Mucosa of rectum (tissue), 2 donors: ENCODE measurements at regions not wholly inside any gene's neighbourhood (a gene's known extent, or its start where the extent isn't known, plus 50 kb on each side); places are given as distances from the start of the nearest gene placed in this dataset.

ENCODE experiments used
- H3K27ac ChIP-seq, 2 donors: one replicate each; pipeline ENCODE4 v1.7.0; 2013; ENCODE audit warnings: inconsistent platforms in 2 of 2, low read depth in 2 of 2, low read length in 2 of 2
- H3K27me3 ChIP-seq, 2 donors: one replicate each; pipeline ENCODE4 v1.7.0; 2013; ENCODE audit warnings: low read length in 2 of 2; ENCODE audit not compliant: control insufficient read depth in 2 of 2, insufficient read depth in 2 of 2
- H3K36me3 ChIP-seq, 2 donors: one replicate each; pipeline ENCODE4 v1.7.0; 2013; ENCODE audit warnings: low read length in 2 of 2; ENCODE audit not compliant: control insufficient read depth in 2 of 2, insufficient read depth in 2 of 2
- H3K4me1 ChIP-seq, 2 donors: one replicate each; pipeline ENCODE4 v1.7.0; 2013; ENCODE audit warnings: low read length in 2 of 2, mild to moderate bottlenecking in 1 of 2; ENCODE audit not compliant: control insufficient read depth in 2 of 2, insufficient read depth in 2 of 2
- H3K4me3 ChIP-seq, 2 donors: one replicate each; pipeline ENCODE4 v1.7.0; 2013; ENCODE audit warnings: low read length in 2 of 2
- H3K9ac ChIP-seq, 2 donors: one replicate each; pipeline ENCODE4 v1.7.0; 2013; ENCODE audit warnings: low read length in 2 of 2, low read depth in 1 of 2, mild to moderate bottlenecking in 1 of 2
- H3K9me3 ChIP-seq, 2 donors: one replicate each; pipeline ENCODE4 v1.7.0; 2013; ENCODE audit warnings: low read length in 2 of 2; ENCODE audit not compliant: control insufficient read depth in 2 of 2
- donor health status: healthy.
- donor health status: Normal muscosa, but diverticular disease.

- Histone ChIP-seq H3K36me3 (no peaks in the 10 kb centered on the region), H3K4me3 (no peak overlapping the region), H3K9ac (no peak overlapping the region), H3K27ac (no peak overlapping the region), H3K4me1 (no peaks in the 10 kb centered on the region), H3K9me3 (no peaks in the 10 kb centered on the region), H3K27me3 (no peaks in the 10 kb centered on the region)
These were observed 363.6 kb downstream of the FBXO8 start for GRCh38 chr4:173919861-173920260.

- H3K4me1 ChIP-seq = no peaks in the 10 kb centered on the region
- H3K4me3 ChIP-seq = no peak overlapping the region
- H3K27me3 ChIP-seq = no peaks in the 10 kb centered on the region
- H3K36me3 ChIP-seq = no peaks in the 10 kb centered on the region
- no peak overlapping the region for H3K9ac ChIP-seq
- no peaks in the 10 kb centered on the region for H3K9me3 ChIP-seq
- H3K27ac ChIP-seq = no peak overlapping the region
These were observed 364.3 kb downstream of the FBXO8 start for GRCh38 chr4:173919196-173919595.

GRCh38 chr4:173917255-173917960 lies 366.1 kb downstream of the FBXO8 start:
- Histone ChIP-seq H3K27ac (peak overlapping the region in 1 of 2 donors; percentile 54), H3K4me3 (no peak overlapping the region), H3K4me1 (no peaks in the 10 kb centered on the region)

GRCh38 chr4:173913496-173913895 lies 370.0 kb downstream of the FBXO8 start:
- H3K4me1 ChIP-seq = no peaks in the 10 kb centered on the region

More at GRCh38 chr4:173917255-173917960, 366.1 kb downstream of the FBXO8 start:
- H3K36me3 ChIP-seq = no peaks in the 10 kb centered on the region
- H3K9ac ChIP-seq = no peak overlapping the region
- no peaks in the 10 kb centered on the region for H3K9me3 ChIP-seq
- no peaks in the 10 kb centered on the region for H3K27me3 ChIP-seq

GRCh38 chr4:173912384-173912783 lies 371.1 kb downstream of the FBXO8 start:
- no peak overlapping the region for H3K27ac ChIP-seq
- no peaks in the 10 kb centered on the region for H3K27me3 ChIP-seq
- H3K4me3 ChIP-seq = no peak overlapping the region
- no peaks in the 10 kb centered on the region for H3K36me3 ChIP-seq
- no peaks in the 10 kb centered on the region for H3K9me3 ChIP-seq
- H3K9ac ChIP-seq = no peak overlapping the region
- H3K4me1 ChIP-seq = no peaks in the 10 kb centered on the region

More at GRCh38 chr4:173913496-173913895, 370.0 kb downstream of the FBXO8 start:
- Histone ChIP-seq H3K27ac (no peak overlapping the region), H3K9ac (no peak overlapping the region), H3K4me3 (no peak overlapping the region), H3K27me3 (no peaks in the 10 kb centered on the region), H3K36me3 (no peaks in the 10 kb centered on the region), H3K9me3 (no peaks in the 10 kb centered on the region)

- no peak overlapping the region for H3K9ac ChIP-seq
- H3K36me3 ChIP-seq = no peaks in the 10 kb centered on the region
- H3K4me3 ChIP-seq = no peak overlapping the region
- no peaks in the 10 kb centered on the region for H3K4me1 ChIP-seq
- H3K27ac ChIP-seq = no peak overlapping the region
- no peaks in the 10 kb centered on the region for H3K27me3 ChIP-seq
- no peaks in the 10 kb centered on the region for H3K9me3 ChIP-seq
These were observed 372.6 kb downstream of the FBXO8 start for GRCh38 chr4:173910891-173911290.

- no peaks in the 10 kb centered on the region for H3K4me1 ChIP-seq
- H3K27ac ChIP-seq = no peak overlapping the region
These were observed 374.2 kb downstream of the FBXO8 start for GRCh38 chr4:173909294-173909693.

GRCh38 chr4:173899813-173900212 lies 369.8 kb upstream of the HAND2 start:
- Histone ChIP-seq H3K27ac (no peak overlapping the region), H3K9me3 (no peaks in the 10 kb centered on the region), H3K36me3 (no peaks in the 10 kb centered on the region), H3K27me3 (no peaks in the 10 kb centered on the region), H3K4me3 (no peak overlapping the region), H3K4me1 (no peaks in the 10 kb centered on the region), H3K9ac (no peak overlapping the region)

More at GRCh38 chr4:173909294-173909693, 374.2 kb downstream of the FBXO8 start:
- Histone ChIP-seq H3K36me3 (no peaks in the 10 kb centered on the region), H3K27me3 (no peaks in the 10 kb centered on the region), H3K9me3 (no peaks in the 10 kb centered on the region), H3K4me3 (no peak overlapping the region), H3K9ac (no peak overlapping the region)

- no peaks in the 10 kb centered on the region for H3K27me3 ChIP-seq
- H3K36me3 ChIP-seq = no peaks in the 10 kb centered on the region
- no peaks in the 10 kb centered on the region for H3K9me3 ChIP-seq
- H3K27ac ChIP-seq = no peak overlapping the region
- H3K9ac ChIP-seq = no peak overlapping the region
- H3K4me1 ChIP-seq = no peaks in the 10 kb centered on the region
- no peak overlapping the region for H3K4me3 ChIP-seq
These were observed 361.0 kb upstream of the HAND2 start for GRCh38 chr4:173891072-173891471.

GRCh38 chr4:173883821-173884220 lies 353.8 kb upstream of the HAND2 start:
- Histone ChIP-seq H3K27ac (no peak overlapping the region), H3K36me3 (no peaks in the 10 kb centered on the region), H3K9me3 (no peaks in the 10 kb centered on the region), H3K9ac (no peak overlapping the region), H3K4me1 (no peaks in the 10 kb centered on the region), H3K4me3 (no peak overlapping the region), H3K27me3 (no peaks in the 10 kb centered on the region)
